ENCODE measurements at regions not wholly inside any gene's neighbourhood (a gene's known extent, or its start where the extent isn't known, plus 50 kb on each side); places are given as distances from the start of the nearest gene placed in this dataset.

DNA sequence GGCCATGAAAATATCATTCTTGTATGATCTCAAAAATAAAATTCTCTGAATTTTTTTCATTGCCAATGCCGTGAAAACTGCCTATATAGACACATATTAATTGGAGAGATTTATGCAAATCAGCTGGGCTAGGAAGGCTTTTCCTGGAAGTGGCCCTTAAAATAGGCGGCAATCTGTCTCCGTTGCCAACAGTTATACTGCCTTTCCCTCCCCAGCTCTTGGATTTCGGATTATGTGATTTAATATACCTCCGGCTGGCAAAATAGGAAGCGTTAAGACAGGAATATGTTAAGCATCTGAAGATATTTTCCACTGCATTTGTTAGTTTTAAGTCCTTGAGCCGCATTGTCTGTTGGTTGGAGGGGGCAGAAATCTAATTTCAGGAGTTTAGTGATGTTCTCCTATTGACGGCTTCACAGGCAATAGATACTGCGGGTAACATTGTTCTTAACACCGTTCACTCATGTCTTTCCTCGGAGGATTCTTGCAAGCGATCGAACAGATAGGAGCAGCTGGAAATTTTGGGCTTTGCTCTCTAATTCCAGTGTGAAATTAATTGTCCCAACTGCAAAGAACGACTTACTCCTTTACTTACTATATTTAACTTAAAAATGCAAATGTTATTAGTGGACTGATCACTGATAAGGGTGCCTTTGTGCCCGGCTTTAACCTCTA is 113.3 kb downstream of the LINC00237 start:
- no peak for TF ChIP-seq MED1 (CRISPR knock-in tag; IDR thresholded peaks at IDR 0.05)
- no peak for TF ChIP-seq ZNF598 (CRISPR knock-in tag; IDR thresholded peaks at IDR 0.05; ENCODE audit: borderline replicate concordance)
- TF ChIP-seq HDAC6 (IDR thresholded peaks at IDR 0.05; ENCODE audit: low read depth, low read length): no peak
- no peak for TF ChIP-seq KLF16 (CRISPR knock-in tag; IDR thresholded peaks at IDR 0.05)
- TF ChIP-seq ZNF747 (CRISPR knock-in tag; IDR thresholded peaks at IDR 0.05; ENCODE audit: borderline replicate concordance): no peak
- TF ChIP-seq ZNF530 (CRISPR knock-in tag; IDR thresholded peaks at IDR 0.05; ENCODE audit: low read depth): no peak
- TF ChIP-seq, protein P1, sequence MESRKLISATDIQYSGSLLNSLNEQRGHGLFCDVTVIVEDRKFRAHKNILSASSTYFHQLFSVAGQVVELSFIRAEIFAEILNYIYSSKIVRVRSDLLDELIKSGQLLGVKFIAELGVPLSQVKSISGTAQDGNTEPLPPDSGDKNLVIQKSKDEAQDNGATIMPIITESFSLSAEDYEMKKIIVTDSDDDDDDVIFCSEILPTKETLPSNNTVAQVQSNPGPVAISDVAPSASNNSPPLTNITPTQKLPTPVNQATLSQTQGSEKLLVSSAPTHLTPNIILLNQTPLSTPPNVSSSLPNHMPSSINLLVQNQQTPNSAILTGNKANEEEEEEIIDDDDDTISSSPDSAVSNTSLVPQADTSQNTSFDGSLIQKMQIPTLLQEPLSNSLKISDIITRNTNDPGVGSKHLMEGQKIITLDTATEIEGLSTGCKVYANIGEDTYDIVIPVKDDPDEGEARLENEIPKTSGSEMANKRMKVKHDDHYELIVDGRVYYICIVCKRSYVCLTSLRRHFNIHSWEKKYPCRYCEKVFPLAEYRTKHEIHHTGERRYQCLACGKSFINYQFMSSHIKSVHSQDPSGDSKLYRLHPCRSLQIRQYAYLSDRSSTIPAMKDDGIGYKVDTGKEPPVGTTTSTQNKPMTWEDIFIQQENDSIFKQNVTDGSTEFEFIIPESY (CRISPR knock-in tag; IDR thresholded peaks at IDR 0.05): no peak
- no peak for TF ChIP-seq ATF1 (CRISPR knock-in tag; IDR thresholded peaks at IDR 0.05)
- no peak for TF ChIP-seq POLR2A (IDR thresholded peaks at IDR 0.05; ENCODE audit: insufficient read depth in 1 of 2, low read depth in 2 of 2, low read length in 2 of 2)
- TF ChIP-seq, protein P2, sequence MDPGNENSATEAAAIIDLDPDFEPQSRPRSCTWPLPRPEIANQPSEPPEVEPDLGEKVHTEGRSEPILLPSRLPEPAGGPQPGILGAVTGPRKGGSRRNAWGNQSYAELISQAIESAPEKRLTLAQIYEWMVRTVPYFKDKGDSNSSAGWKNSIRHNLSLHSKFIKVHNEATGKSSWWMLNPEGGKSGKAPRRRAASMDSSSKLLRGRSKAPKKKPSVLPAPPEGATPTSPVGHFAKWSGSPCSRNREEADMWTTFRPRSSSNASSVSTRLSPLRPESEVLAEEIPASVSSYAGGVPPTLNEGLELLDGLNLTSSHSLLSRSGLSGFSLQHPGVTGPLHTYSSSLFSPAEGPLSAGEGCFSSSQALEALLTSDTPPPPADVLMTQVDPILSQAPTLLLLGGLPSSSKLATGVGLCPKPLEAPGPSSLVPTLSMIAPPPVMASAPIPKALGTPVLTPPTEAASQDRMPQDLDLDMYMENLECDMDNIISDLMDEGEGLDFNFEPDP (CRISPR knock-in tag; conservative IDR thresholded peaks at IDR 0.05): no peak
- no peak for TF ChIP-seq SMAD1 (CRISPR knock-in tag; IDR thresholded peaks at IDR 0.05; ENCODE audit: borderline replicate concordance, low read depth)
- TF ChIP-seq POLR2AphosphoS2 (IDR thresholded peaks at IDR 0.05; ENCODE audit: low read depth, low read length): no peak
- TF ChIP-seq KDM1A (CRISPR knock-in tag; IDR thresholded peaks at IDR 0.05): no peak
- TF ChIP-seq, protein P3, sequence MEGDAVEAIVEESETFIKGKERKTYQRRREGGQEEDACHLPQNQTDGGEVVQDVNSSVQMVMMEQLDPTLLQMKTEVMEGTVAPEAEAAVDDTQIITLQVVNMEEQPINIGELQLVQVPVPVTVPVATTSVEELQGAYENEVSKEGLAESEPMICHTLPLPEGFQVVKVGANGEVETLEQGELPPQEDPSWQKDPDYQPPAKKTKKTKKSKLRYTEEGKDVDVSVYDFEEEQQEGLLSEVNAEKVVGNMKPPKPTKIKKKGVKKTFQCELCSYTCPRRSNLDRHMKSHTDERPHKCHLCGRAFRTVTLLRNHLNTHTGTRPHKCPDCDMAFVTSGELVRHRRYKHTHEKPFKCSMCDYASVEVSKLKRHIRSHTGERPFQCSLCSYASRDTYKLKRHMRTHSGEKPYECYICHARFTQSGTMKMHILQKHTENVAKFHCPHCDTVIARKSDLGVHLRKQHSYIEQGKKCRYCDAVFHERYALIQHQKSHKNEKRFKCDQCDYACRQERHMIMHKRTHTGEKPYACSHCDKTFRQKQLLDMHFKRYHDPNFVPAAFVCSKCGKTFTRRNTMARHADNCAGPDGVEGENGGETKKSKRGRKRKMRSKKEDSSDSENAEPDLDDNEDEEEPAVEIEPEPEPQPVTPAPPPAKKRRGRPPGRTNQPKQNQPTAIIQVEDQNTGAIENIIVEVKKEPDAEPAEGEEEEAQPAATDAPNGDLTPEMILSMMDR (CRISPR knock-in tag; IDR thresholded peaks at IDR 0.05): no peak
